ENCODE measurements at regions not wholly inside any gene's neighbourhood (a gene's known extent, or its start where the extent isn't known, plus 50 kb on each side); places are given as distances from the start of the nearest gene placed in this dataset.
"Not testable (repeated sequence)": the region's sequence is repeated elsewhere in the genome, so short reads cannot be mapped to it uniquely, and the experiment has no call there.

DNA sequence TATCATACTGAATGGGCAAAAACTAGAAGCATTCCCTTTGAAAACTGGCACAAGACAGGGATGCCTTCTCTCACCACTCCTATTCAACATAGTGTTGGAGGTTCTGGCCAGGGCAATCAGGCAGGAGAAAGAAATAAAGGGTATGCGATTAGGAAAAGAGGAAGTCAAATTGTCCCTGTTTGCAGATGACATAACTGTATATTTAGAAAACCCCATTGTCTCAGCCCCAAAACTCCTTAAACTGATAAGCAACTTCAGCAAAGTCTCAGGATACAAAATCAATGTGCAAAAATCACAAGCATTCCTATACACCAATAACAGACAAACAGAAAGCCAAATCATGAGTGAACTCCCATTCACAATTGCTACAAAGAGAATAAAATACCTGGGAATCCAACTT, 52.5 kb upstream of the CCDC71L start:
- not testable (repeated sequence) for DNase-seq

- DNase-seq, result not testable (repeated sequence)
These were observed 53.9 kb upstream of the CCDC71L start for GRCh38 chr7:106714590-106715442.

- no peak for DNase-seq
These were observed 54.8 kb upstream of the CCDC71L start for GRCh38 chr7:106715730-106716129.

- no peak for DNase-seq
These were observed 56.4 kb upstream of the CCDC71L start for GRCh38 chr7:106717254-106717954.

DNA sequence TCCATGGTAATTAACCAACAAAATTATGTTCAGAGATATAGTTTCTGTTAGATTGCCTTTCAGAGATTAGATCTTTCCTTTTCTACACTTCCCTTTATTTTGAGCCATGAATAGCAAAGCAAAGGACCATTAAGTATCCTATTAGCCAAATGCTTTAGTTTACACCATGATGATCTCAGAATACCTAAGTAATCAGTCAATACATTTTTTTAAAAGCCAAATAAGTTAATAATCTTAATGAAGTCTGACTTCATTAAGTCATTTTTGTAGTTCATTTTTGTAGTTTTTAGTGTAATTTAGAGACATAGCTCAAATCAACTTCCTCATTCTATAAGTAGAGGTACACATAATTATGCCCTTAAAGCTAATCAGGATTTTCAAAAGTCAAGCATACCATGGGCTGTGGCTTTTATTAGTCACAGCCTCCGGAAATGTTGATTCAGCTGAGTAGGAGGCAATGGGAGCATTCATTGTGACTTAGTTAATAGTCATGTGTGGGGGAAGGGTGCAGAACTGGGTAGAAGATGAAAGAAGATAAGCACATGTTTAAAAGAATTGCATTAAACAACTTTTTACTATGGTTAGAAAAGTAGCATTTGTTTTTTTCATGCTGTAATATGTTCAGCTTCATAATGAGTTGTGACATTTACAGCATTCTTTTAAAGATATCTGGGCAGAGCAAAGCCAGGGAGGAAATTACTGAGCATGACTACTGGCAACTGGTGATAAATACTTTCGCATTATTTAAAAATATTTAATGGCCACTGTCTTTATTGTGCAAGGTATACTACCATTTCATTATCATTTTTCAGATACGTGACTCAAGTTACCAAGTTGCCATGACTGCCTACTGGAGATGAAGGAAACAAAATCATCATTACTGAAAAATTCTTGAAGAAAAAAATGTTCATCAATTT, 57.3 kb upstream of the CCDC71L start:
- peak; percentile 90 for DNase-seq

DNA sequence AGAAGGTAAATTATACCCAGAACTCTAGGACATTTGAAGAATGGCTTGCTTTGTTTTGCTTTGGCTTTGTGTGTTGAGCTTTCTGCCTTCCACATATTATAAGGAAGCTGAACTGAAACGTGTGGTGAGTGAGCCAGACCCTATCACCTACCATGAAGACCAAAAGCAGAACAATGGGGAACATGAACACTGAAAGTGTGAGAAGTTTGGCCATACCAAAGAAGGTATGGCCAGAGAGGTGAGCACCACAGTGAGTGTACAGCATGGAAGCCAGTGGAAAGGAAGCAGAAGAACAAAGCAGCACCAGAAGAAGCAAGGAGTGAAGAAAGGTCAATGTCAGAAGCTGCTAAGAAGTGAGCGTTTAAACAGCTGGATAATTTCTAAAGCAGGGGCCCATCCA, 59.7 kb upstream of the CCDC71L start:
- DNase-seq, result no peak

DNA sequence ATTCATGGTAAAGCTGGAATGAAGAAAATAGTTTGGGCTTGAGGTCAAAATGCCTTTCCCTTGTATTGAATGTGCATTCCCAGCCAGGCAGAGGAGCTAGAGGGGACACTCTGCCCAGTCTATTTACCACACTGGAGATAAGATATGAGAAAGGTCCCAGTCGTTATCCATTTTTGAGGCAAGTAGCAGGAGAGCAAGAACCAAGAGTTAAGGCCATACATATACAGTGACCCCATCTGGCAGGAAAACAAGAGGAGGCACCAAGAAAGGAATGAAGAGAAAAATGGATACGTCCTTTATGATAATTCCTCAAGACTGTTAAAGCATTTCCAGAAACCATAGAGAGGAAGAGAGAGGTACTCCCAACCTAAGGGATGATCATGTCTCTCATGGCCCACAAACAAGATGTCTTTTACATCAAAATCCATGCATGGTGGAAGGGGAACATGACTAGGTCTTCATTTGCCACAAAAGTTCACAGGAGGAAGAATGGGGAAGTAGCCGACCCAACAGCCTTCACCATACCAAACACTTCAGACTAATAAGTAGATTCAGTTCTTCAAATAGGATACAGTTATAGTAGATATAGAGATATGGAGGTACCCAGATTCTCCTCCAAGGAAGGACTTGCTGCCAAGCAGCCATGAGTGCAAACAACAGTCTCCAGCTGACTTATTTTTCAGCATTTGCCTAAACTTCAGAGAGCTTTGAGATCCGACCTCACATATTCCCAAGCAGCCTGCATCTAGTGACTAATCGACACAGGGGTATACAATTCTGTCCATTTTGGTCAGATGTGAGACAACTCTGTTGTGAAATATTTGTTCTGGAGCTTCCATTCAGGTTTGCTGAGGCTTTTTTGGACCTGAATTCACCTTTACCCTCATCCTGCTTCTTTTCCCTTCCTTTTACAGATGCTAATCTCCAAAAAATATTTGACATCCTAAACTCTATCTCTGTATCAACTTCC, 61.1 kb upstream of the CCDC71L start:
- DNase-seq, result no peak

GRCh38 chr7:106723398-106723797, 62.4 kb upstream of the CCDC71L start:
- DNase-seq, result no peak

DNA sequence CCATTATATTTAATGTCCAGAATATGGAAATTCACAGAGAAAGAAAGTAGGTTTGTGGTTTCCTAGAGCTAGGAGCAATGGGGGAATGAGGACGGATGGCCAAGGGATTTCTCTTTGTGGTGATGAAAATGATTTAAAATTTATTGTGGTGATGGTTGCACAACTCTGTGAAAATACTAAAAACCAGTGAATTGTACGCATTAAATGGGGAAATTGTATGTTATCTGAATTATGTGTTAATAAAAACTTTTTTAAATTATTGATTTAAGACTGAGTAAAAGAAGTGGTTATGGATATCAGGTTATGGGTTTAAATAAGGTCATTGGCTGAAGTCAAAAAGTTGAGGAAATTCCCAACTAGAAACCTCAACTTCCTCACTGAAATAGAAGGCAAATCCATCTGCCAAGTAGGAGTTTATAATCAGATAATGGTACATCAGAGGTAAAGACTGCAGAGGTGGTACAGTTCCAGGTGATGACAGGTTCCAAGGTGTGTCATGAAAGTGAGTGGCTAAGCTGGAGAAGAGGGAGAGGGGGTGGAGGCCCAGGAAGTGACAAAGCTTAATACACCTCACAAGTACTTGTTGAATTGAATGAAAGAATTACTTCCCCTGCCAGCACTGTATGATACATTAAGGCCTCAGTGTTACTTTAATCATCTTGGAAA, 68.9 kb upstream of the CCDC71L start:
- DNase-seq, result no peak

DNA sequence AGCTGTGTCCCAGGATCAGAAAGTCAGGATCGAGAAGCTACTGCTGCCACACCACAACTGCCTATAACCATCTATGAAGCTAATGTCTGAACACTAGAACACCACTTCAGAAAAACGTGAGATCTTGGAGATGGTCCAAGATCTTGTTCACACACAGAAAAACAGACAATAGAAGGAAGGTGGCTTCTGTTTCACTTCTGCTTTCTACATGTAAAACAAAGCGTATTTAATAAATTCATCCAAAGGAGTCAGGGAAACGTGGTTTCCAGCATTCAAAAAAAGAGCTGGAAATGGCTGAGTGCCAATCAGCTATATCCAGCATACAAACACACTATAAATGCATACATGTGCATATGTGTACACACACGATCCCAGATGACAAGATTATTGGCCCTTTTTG, 70.2 kb upstream of the CCDC71L start:
- DNase-seq, result no peak

GRCh38 chr7:106731646-106732444, 70.9 kb upstream of the CCDC71L start:
- DNase-seq, result no peak

GRCh38 chr7:106735637-106736036, 74.7 kb upstream of the CCDC71L start:
- no peak for DNase-seq

DNA sequence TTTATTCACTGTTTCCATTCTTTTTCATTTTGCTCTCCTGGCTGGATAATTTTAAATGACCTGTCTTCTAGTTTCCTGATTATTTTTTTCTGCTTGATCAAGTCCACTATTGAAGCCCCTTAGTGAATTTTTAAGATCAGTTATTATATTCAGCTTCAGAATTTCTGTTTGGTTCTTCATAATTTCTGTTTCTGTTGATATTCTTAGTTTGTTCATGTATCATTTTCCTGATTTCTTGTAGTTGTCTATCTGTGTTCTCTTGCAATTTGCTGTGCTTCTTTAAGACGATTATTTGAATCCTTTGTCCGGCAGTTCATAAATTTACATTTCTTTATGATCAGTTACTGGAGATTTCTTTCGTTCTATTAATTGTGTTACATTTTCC, 75.2 kb upstream of the CCDC71L start:
- no peak for DNase-seq

GRCh38 chr7:106736508-106737201, 75.7 kb upstream of the CCDC71L start:
- peak; percentile 78 for DNase-seq

GRCh38 chr7:106737202-106737562, 76.2 kb upstream of the CCDC71L start:
- DNase-seq, result no peak

DNA sequence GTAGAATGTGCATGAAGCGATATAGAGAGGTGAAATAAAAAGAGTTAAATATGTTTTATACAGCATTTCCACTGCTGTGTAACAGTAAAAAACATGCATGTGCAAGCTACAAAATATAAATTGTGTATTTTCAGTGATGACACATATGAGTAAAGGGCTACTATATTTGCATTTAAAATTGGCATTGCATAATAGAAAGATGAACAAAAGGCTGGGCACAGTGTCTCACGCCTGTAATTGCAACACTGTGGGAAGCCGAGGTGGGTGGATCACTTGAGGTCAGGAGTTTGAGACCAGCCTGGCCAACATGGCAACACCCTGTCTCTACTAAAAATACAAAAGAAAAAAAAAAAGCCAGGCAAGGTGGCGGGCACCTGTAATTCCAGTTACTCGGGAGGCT, 79.8 kb upstream of the CCDC71L start:
- DNase-seq, result no peak

- peak; percentile 35 for DNase-seq
These were observed 83.7 kb upstream of the CCDC71L start for GRCh38 chr7:106744563-106745091.

- DNase-seq, result not testable (repeated sequence)
These were observed 86.3 kb upstream of the CCDC71L start for GRCh38 chr7:106747301-106747700.

- no peak for DNase-seq
These were observed 86.8 kb upstream of the CCDC71L start for GRCh38 chr7:106747804-106748203.

- DNase-seq, result no peak
These were observed 88.2 kb upstream of the CCDC71L start for GRCh38 chr7:106749165-106749564.
